GM10266 (cell line): ENCODE measurements at regions not wholly inside any gene's neighbourhood (a gene's known extent, or its start where the extent isn't known, plus 50 kb on each side); places are given as distances from the start of the nearest gene placed in this dataset.

Experiments used
- DNase-seq: peaks from one replicate; pipeline ENCODE4 v3.0.0; 2012; ENCODE audit errors: extremely low spot score
- CTCF ChIP-seq: IDR thresholded peaks from 2 replicates; pipeline ENCODE4 v1.5.1; 2012; ENCODE audit warnings: mild to moderate bottlenecking, low read depth; ENCODE audit not compliant: control insufficient read depth, insufficient read depth; ENCODE audit errors: missing control alignments

DNA sequence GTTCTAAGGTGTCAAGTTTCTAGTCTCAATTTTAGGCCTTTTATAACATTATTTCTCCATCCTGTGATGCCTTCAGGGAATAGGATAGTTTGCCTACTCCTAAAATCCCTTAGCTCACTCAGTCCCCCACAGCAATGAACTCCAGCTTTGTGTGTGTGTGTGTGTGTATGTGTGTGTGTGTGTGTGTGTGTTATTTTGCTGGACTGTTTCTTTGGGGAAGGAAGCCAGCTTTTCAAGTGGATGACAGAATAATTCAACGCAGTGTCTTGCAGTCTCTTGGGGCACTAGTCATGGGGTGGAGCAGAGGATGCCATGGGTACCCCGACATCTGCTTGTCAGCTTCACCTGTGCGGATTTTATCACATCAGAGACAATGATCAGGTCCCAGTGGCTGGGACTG, 262.8 kb upstream of the DAPK1 start:
- TF ChIP-seq CTCF: no peak

DNA sequence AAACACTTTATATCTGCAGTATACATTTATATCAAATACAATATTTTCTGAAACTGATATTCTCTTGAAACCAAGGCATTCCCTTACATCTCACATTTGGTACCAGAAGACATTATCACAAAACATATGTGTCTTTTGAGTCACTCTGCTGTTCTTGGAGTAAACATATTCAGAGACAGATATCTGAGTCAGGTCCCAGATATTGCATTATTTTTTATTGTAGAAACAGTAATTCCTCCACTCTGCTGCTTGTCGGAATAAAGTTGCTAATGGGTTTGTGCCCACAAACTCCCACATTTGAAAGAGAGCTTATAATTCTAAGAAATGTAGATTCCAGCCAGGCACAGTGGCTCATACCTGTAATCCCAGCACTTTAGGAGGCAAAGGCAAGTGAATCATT, 261.1 kb upstream of the DAPK1 start:
- TF ChIP-seq CTCF: no peak
- DNase-seq: no peak

More for the DNA sequence above, 262.8 kb upstream of the DAPK1 start:
- no peak for DNase-seq

DNA sequence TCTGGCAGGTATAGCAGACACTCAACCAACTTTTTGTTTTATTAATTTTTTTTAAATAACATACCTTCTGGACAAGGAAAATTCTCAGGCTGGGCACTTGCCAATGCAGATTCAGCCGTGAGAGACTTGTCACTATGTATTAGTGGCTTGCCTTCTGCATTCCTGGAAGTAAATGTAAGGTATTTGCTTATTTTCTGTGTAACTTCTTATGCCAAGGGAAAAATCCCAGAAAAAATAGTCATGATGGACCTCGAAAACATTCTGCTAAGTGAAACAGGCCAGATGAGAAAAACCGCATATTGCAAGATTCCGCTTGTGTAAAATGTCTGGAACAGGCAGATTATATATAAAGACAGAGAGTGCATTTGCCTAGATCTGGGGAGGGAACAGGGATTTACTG, 260.3 kb upstream of the DAPK1 start:
- DNase-seq: no peak
- TF ChIP-seq CTCF: no peak

DNA sequence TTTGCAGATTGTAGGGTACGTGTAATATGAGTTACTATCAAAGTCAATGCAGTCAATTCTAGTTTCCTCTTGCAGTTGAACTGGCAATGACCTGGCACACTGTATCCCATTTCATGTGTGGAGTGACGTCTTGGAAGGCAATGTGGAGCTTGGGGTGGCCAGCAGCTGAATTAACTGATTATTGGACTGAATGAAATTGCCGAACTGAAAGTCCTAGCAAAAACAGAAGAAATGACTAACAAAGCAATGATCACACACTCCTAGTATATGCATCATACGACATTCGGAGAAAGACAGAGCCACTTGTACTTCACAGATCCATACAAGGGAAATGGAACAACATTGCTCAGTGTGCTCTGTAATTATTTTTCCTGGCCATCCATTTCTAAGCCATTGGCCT, 259.1 kb upstream of the DAPK1 start:
- TF ChIP-seq CTCF: no peak
- DNase-seq: no peak

DNA sequence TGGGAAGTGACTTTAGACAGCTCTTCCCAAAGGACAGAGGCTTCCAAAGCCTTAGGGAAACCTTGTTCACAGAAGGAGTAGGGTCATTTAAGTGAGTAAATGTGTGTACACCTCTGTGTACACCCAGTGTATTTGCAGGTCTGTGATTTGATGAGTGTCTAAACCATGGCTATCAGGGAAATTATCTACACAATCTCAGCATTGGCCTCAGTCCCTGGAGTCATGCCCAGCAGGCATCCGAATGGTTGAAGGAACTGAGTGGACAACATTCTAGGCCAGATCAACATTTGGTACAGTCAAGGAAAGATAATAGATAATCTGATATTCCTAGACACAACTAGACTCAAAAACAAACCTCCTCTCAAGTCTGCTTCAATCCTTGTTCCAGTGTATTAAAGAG, 258.4 kb upstream of the DAPK1 start:
- DNase-seq: no peak
- no peak for TF ChIP-seq CTCF

DNA sequence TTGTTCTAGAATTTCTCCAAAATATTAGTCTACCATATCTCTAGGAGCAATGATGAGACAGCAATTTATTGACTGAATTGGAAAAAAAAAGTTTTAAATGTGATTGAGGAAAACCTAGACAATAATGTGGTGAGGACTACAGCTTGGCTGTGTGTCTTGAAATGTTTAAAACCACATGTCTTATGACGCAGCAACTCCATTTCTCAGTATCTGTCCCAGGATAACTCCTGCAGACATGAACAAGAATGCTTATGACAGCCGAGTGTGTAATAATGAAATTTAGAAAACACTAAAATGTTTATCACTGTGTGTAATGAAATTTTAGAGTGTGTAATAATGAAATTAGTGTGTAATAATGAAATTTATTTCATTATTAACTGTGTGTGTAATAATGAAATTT, 254.1 kb upstream of the DAPK1 start:
- TF ChIP-seq CTCF: no peak
- DNase-seq: no peak

GRCh38 chr9:87245271-87245670, 252.4 kb upstream of the DAPK1 start:
- no peak for DNase-seq
- no peak for TF ChIP-seq CTCF
